Body of pancreas (tissue), 4 donors: ENCODE measurements at regions not wholly inside any gene's neighbourhood (a gene's known extent, or its start where the extent isn't known, plus 50 kb on each side); places are given as distances from the start of the nearest gene placed in this dataset.

Source experiments
- CTCF ChIP-seq, 7 experiments: fragments of 450-650 bp in 4 of 7; fragments of 200-600 bp in 3 of 7; sonication (generic) in 3 of 7; IDR thresholded peaks; one replicate each; pipeline ENCODE4 v1.5.1; 2016 to 2019; ENCODE audit warnings: antibody characterized with exemption in 7 of 7
- POLR2A ChIP-seq, 3 donors: fragments of 450-650 bp; IDR thresholded peaks; one replicate each; pipeline ENCODE4 v1.6.1; 2016; ENCODE audit warnings: antibody characterized with exemption in 3 of 3, mild to moderate bottlenecking in 2 of 3

GRCh38 chr10:83612746-83613145 lies 526.6 kb upstream of the GHITM start:
- TF ChIP-seq CTCF (IDR thresholded peaks at IDR 0.05) (no peak), POLR2A (IDR thresholded peaks at IDR 0.05) (no peak)
